RPMI8226 (cell line): ENCODE measurements at regions not wholly inside any gene's neighbourhood (a gene's known extent, or its start where the extent isn't known, plus 50 kb on each side); places are given as distances from the start of the nearest gene placed in this dataset.
"Not testable (repeated sequence)": the region's sequence is repeated elsewhere in the genome, so short reads cannot be mapped to it uniquely, and the experiment has no call there.

Experiments
- DNase-seq: peaks from one replicate; pipeline ENCODE4 v3.0.0-alpha.2; 2015

- no peak for DNase-seq
Measured at GRCh38 chr3:5766848-5767247, 579.3 kb downstream of the EDEM1 start.

GRCh38 chr3:5767304-5767703 lies 579.8 kb downstream of the EDEM1 start:
- no peak for DNase-seq

GRCh38 chr3:5768281-5768945 lies 580.9 kb downstream of the EDEM1 start:
- no peak for DNase-seq

GRCh38 chr3:5769825-5770224 lies 582.3 kb downstream of the EDEM1 start:
- no peak for DNase-seq

- no peak for DNase-seq
Measured at GRCh38 chr3:5774337-5774736, 586.8 kb downstream of the EDEM1 start.

- not testable (repeated sequence) for DNase-seq
Measured at GRCh38 chr3:5775100-5775499, 587.6 kb downstream of the EDEM1 start.

- no peak for DNase-seq
Measured at GRCh38 chr3:5784690-5785089, 597.2 kb downstream of the EDEM1 start.

- DNase-seq, result peak; percentile 8
Measured at GRCh38 chr3:5787861-5788488, 600.5 kb downstream of the EDEM1 start.

GRCh38 chr3:5788496-5788895 lies 601.0 kb downstream of the EDEM1 start:
- no peak for DNase-seq

GRCh38 chr3:5791558-5791957 lies 604.1 kb downstream of the EDEM1 start:
- no peak for DNase-seq

- DNase-seq, result no peak
Measured at GRCh38 chr3:5796541-5796940, 609.0 kb downstream of the EDEM1 start.

- DNase-seq, result no peak
Measured at GRCh38 chr3:5798809-5799208, 611.3 kb downstream of the EDEM1 start.

- no peak for DNase-seq
Measured at GRCh38 chr3:5799398-5799797, 611.9 kb downstream of the EDEM1 start.

GRCh38 chr3:5800965-5801364 lies 613.5 kb downstream of the EDEM1 start:
- DNase-seq, result no peak

GRCh38 chr3:5806192-5806591 lies 618.7 kb downstream of the EDEM1 start:
- DNase-seq, result no peak

- no peak for DNase-seq
Measured at GRCh38 chr3:5809586-5810246, 622.2 kb downstream of the EDEM1 start.

- DNase-seq, result no peak
Measured at GRCh38 chr3:5811016-5811415, 623.5 kb downstream of the EDEM1 start.

GRCh38 chr3:5813521-5813920 lies 626.0 kb downstream of the EDEM1 start:
- no peak for DNase-seq

- no peak for DNase-seq
Measured at GRCh38 chr3:5822843-5823242, 635.3 kb downstream of the EDEM1 start.

- no peak for DNase-seq
Measured at GRCh38 chr3:5826467-5826866, 639.0 kb downstream of the EDEM1 start.

- no peak for DNase-seq
Measured at GRCh38 chr3:5828251-5828650, 640.7 kb downstream of the EDEM1 start.

- DNase-seq, result no peak
Measured at GRCh38 chr3:5840056-5840455, 652.5 kb downstream of the EDEM1 start.

- DNase-seq, result no peak
Measured at GRCh38 chr3:5841599-5841998, 654.1 kb downstream of the EDEM1 start.

- DNase-seq, result no peak
Measured at GRCh38 chr3:5846261-5846660, 658.8 kb downstream of the EDEM1 start.
